NCI-H146 (cell line): ENCODE measurements at regions not wholly inside any gene's neighbourhood (a gene's known extent, or its start where the extent isn't known, plus 50 kb on each side); places are given as distances from the start of the nearest gene placed in this dataset.

Source experiments
- DNase-seq: peaks from one replicate; lab custom pipeline; 2025; lab: John Stamatoyannopoulos, UW

- DNase-seq, result no peak
Observed at GRCh38 chr17:5635949-5636348, 51.6 kb upstream of the NLRP1 start.

- DNase-seq, result no peak
Observed at GRCh38 chr17:5638596-5638995, 54.3 kb upstream of the NLRP1 start.

DNA sequence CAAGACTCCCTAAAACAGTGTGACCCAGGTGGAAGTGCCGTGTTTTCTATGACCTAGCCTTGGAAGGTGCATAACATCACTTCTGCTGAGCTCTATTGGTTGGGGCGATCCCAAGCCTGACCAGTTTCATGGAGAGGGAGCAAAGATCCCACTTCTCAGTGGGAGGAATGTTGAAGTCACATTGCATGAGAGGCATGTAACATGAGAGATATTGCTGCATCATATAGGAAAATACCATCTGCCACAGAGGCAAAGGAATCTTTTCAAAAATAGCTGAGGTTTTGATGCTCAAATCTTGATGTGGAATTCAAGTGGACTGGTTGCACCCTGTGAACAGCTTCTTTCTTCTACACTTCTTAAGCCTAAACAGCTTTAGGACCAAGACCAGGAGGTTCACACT, 56.4 kb upstream of the NLRP1 start:
- DNase-seq, result no peak

- no peak for DNase-seq
Observed at GRCh38 chr17:5642752-5643151, 58.4 kb upstream of the NLRP1 start.

DNA sequence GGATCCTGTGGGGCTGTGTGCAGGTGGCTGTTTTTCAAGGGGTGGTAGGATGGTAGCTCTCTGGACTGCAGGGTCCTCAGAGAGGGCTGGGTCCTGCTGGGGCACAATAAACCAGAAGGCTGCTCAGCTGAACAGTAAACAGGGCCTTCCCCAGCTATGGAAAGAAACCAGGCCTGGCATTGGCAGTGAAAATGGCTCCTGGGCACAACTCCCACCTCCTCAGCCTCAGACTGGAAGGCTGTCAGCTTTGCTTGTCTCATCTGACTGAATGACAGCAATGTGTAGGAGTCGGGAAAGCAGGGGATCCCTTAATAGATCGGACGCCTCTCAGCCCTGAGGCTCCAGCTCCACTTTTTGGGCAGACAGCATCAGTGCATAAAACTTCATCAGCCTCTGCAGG, 59.8 kb upstream of the NLRP1 start:
- no peak for DNase-seq

DNA sequence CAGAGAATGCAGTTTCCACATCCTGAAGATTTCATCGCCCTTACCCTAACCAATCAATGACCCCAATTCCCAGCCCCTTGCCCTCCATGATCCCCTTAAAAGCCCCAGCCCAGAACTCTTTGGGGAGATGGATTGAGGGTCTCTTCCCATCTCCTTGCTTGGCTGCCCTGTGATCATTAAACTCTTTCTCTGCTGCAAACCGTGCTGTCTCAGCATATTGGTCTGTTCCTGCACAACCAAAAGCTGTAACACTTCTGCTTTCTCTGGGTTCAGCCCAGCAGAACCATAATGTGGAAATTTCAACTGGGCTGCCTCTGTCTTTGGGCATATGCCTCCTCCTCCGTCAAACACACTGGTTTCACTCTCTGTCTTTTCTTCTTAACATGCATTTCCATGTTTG, 67.0 kb upstream of the NLRP1 start:
- DNase-seq, result no peak

- DNase-seq, result no peak
Observed at GRCh38 chr17:5661491-5662125, 77.3 kb upstream of the NLRP1 start.

- DNase-seq, result no peak
Observed at GRCh38 chr17:5662409-5663085, 78.2 kb upstream of the NLRP1 start.

- DNase-seq, result no peak
Observed at GRCh38 chr17:5665164-5665563, 80.9 kb upstream of the NLRP1 start.

GRCh38 chr17:5667871-5668270, 83.6 kb upstream of the NLRP1 start:
- peak; percentile 47 for DNase-seq

DNA sequence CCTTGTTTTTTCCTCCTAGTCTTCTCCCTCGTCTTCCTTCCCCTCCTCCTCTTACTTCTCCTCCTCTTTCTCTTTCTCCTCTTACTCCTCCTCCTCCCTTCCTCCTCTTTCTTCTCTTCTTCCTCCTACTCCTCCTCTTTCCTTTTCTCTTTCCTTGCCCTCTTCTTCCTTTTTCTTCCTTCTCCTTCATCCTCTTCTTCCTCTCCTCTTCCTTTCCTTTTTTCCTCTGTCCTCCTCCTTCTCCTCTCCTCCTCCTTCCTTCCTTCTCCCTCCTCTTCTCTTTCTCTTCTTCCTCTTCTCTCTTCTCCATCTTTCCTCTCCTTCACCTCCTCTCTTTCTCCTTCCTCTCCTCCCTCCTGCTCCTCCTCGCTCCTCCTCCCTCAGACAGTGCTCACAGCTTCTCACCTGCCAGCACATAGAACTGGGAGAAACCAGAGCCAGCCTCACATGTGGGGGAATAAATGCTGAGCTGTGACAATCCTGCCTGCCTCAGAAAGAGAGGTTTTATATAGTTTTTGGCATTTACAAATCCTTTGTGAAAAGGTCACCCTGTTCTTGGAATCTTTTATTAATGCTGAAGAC, 84.3 kb upstream of the NLRP1 start:
- no peak for DNase-seq

- no peak for DNase-seq
Observed at GRCh38 chr17:5669191-5669590, 84.9 kb upstream of the NLRP1 start.

GRCh38 chr17:5672141-5672540, 87.8 kb upstream of the NLRP1 start:
- no peak for DNase-seq

- DNase-seq, result no peak
Observed at GRCh38 chr17:5672815-5673430, 88.6 kb upstream of the NLRP1 start.

DNA sequence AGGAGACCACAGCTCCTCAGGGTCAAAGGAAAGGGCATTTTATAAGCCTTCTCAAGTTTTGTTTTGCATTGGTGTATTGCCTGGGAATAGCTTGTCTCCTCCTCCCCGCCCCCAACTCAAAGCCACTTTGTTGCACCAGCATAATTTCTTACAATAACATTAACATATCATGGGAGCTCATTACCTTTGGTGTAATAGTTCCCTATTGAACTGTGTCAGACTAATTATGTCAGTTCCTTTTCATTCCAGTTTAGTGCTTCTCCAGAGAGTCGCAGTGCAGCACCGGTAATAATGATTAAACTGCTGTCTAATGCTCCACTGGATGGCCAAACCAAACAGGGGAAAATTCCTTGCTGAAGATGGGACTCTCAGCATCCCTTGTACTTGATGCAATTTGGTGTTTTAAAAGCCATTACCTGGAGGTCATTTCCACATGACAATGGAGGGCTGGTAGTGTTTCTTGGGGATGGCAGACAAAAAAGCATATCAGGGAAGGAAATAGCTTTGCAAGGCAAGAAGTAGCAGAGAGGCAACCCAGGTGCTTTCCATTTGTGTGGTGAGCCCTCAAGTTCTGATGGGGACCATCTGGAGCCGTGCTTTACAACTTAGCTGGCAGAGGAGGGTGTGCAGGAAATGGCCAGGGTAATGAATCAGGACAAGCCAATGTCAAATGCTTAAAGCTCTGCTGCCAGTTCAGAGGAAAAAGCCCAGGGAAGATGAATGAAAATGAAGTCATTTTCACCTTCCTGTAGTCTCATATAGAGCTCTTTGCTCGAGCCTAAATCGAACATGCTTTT, 91.5 kb upstream of the NLRP1 start:
- DNase-seq, result no peak

- DNase-seq, result no peak
Observed at GRCh38 chr17:5677620-5678019, 93.3 kb upstream of the NLRP1 start.

DNA sequence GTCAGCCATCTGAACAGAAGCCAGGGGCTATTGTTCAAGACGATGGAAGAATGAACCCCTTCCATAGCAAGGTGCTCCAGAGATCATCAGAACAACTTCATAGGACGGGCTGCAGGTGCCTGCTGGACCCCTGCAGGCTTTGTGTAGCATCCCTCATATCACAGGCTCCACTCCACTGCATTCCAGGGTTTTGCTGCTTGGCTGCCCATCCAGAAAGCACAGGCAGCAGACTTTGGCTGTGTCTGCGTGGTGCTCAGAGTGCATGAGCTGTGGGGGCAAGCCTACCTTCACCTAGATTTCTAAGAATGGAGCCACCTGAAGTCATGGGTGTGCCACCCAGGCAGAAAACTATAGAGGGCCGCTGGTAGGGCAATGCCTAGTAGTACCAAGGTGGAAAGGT, 93.9 kb upstream of the NLRP1 start:
- DNase-seq, result no peak

DNA sequence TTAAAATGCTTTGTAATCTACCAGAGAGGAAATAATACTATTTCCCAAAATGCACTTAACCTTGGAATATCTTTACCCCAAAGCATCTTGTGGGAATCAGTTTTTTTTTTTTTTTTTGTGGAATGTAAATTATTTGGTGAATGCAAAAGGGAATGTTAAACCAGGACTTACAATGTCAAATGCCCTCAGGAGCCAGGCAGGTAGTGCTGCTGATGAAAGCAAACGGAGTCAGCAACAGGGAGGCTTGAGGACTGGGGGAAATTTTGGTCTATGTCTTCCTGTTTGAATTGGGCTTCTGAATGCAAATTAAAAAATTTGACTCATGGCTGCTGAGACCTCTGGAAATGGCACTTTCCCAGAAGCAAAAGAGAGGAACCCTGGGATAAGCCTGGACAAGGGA, 96.5 kb upstream of the NLRP1 start:
- DNase-seq, result no peak

- peak; percentile 40 for DNase-seq
Observed at GRCh38 chr17:5683241-5683640, 98.9 kb upstream of the NLRP1 start.

- DNase-seq, result no peak
Observed at GRCh38 chr17:5686074-5686635, 101.8 kb upstream of the NLRP1 start.

GRCh38 chr17:5687646-5688045, 103.3 kb upstream of the NLRP1 start:
- DNase-seq, result no peak

DNA sequence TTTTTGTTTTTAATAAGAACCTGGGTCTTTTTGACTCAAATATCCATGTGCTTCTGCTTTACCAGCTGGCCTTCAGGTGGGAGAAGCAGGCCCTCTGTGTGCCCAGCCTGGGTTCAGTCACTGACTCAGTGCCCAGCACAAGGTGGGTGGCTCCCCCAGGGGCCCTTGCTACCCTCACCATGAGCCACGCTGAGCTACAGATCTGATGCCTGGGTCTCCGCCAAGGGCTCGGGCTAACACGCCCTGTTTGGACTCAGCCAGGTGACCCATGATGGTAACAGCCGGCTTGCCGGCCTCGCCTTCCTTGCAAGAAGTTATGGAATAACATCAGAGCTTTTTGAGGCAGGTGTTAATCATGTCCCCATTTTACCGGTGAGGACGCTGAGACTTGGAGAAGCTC, 109.5 kb upstream of the NLRP1 start:
- DNase-seq, result no peak
